HT1080 (cell line): ENCODE measurements at regions not wholly inside any gene's neighbourhood (a gene's known extent, or its start where the extent isn't known, plus 50 kb on each side); places are given as distances from the start of the nearest gene placed in this dataset.
"Not testable (repeated sequence)": the region's sequence is repeated elsewhere in the genome, so short reads cannot be mapped to it uniquely, and the experiment has no call there.

Experiments
- DNase-seq: peaks from one replicate; pipeline ENCODE4 v3.0.0-alpha.2; 2015; ENCODE audit warnings: low read depth

GRCh38 chr3:187995667-187996066 is 158.3 kb upstream of the LPP start:
- DNase-seq: no peak

- no peak for DNase-seq
These were observed 157.3 kb upstream of the LPP start for GRCh38 chr3:187996609-187997008.

- peak; percentile 34 for DNase-seq
These were observed 156.5 kb upstream of the LPP start for GRCh38 chr3:187997490-187997889.

GRCh38 chr3:187997946-187998561 is 155.9 kb upstream of the LPP start:
- no peak for DNase-seq

GRCh38 chr3:187998611-187999010 is 155.3 kb upstream of the LPP start:
- no peak for DNase-seq

- no peak for DNase-seq
These were observed 154.1 kb upstream of the LPP start for GRCh38 chr3:187999821-188000220.

- no peak for DNase-seq
These were observed 153.5 kb upstream of the LPP start for GRCh38 chr3:188000361-188000861.

- DNase-seq: no peak
These were observed 152.9 kb upstream of the LPP start for GRCh38 chr3:188001093-188001492.

- no peak for DNase-seq
These were observed 152.0 kb upstream of the LPP start for GRCh38 chr3:188001926-188002325.

GRCh38 chr3:188002626-188003138 is 151.3 kb upstream of the LPP start:
- DNase-seq: no peak

- DNase-seq: no peak
These were observed 150.5 kb upstream of the LPP start for GRCh38 chr3:188003188-188004171.

GRCh38 chr3:188006726-188007393 is 147.1 kb upstream of the LPP start:
- peak; percentile 80 for DNase-seq

GRCh38 chr3:188007897-188008296 is 146.1 kb upstream of the LPP start:
- DNase-seq: no peak

GRCh38 chr3:188008582-188009213 is 145.3 kb upstream of the LPP start:
- no peak for DNase-seq

- DNase-seq: no peak
These were observed 143.5 kb upstream of the LPP start for GRCh38 chr3:188010478-188010877.

- DNase-seq: no peak
These were observed 134.2 kb upstream of the LPP start for GRCh38 chr3:188019727-188020126.

- no peak for DNase-seq
These were observed 132.9 kb upstream of the LPP start for GRCh38 chr3:188021041-188021440.

- peak; percentile 80 for DNase-seq
These were observed 132.4 kb upstream of the LPP start for GRCh38 chr3:188021502-188022040.

- DNase-seq: not testable (repeated sequence)
These were observed 131.1 kb upstream of the LPP start for GRCh38 chr3:188022902-188023301.

- no peak for DNase-seq
These were observed 128.4 kb upstream of the LPP start for GRCh38 chr3:188025555-188025954.
